Pancreas (tissue), 10 donors: ENCODE measurements at regions not wholly inside any gene's neighbourhood (a gene's known extent, or its start where the extent isn't known, plus 50 kb on each side); places are given as distances from the start of the nearest gene placed in this dataset.

Source experiments
- ATAC-seq, 4 donors: fragments of 200-7000 bp; cut with Tn5 transposase; one replicate each; pipeline versions ENCODE4 v1.8.0 to v1.9.1; 2020; ENCODE audit warnings: mild to moderate bottlenecking in 4 of 4, moderate library complexity in 4 of 4
- DNase-seq, 6 donors: peaks; one replicate each; pipeline ENCODE4 v3.0.0-alpha.2; 2020
- FAIRE-seq: peaks from 2 replicates; lab custom pipeline; 2012; peaks lifted over from hg19 to GRCh38; lab: Jason Lieb, UNC
- H3K27ac ChIP-seq, 4 donors: fragments of 200-600 bp; sonication (generic); 1 replicate in 3 of 4; 2 replicates in 1 of 4; pipeline versions ENCODE4 v1.5.0 to v1.8.0; 2020
- H3K27me3 ChIP-seq, 4 donors: fragments of 200-600 bp; one replicate each; pipeline ENCODE4 v1.8.0; 2021
- H3K36me3 ChIP-seq, 3 donors: fragments of 200-600 bp; sonication (generic) in 1 of 3; one replicate each; pipeline versions ENCODE4 v1.5.0 to v1.8.0; 2020 to 2021
- H3K4me1 ChIP-seq, 3 donors: fragments of 200-600 bp; one replicate each; pipeline ENCODE4 v1.8.0; 2021
- H3K4me3 ChIP-seq, 4 donors: fragments of 200-600 bp; sonication (generic) in 2 of 4; one replicate each; pipeline versions ENCODE4 v1.5.0 to v1.8.0; 2020 to 2021
- H3K9me3 ChIP-seq, 4 donors: fragments of 200-600 bp; one replicate each; pipeline ENCODE4 v1.8.0; 2021
- CTCF ChIP-seq, 4 donors: fragments of 200-600 bp; sonication (generic) in 3 of 4; IDR thresholded peaks; one replicate each; pipeline versions ENCODE4 v1.5.0 to v1.8.0; 2021; ENCODE audit warnings: antibody characterized with exemption in 4 of 4
- WGBS, 2 donors: extraction: QIAGEN DNeasy Blood & Tissue Kit; methylation state at CpG; one replicate each; pipeline ENCODE4 v1.1.7; 2013; 5-methylcytosine and 5-hydroxymethylcytosine counted together
- intact Hi-C, 3 donors: fragments of 100-400 bp; cut with DNase I; formaldehyde crosslinking; loops; one replicate each; pipeline versions ENCODE4 v1.11.1 to v1.14.2; 2022
- donor health status: healthy with polysubstance abuse.
- donor health status: DM: no; HTN: no; CAD: no; lungs with moderate emphysema.
- donor health status: DM: no; HTN: no; CAD: no.
- donor health status: control.
- donor health status: control.
- donor health status: Bipolar disorder and iron deficiency.
- donor health status: DM: yes; HTN: yes; CAD: no.
- donor health status: DM: no; HTN: no; CAD: no.
- donor health status: DM: no; HTN: no; CAD: no.
- donor health status: DM: yes; HTN: yes; CAD: no.

GRCh38 chr1:95396557-95396956 is 162.5 kb downstream of the RWDD3 start:
- no peaks in the 10 kb centered on the region for H3K4me1 ChIP-seq
- H3K27me3 ChIP-seq, result no peaks in the 10 kb centered on the region
- ATAC-seq, result no peak
- H3K4me3 ChIP-seq, result no peak overlapping the region
- 60 to 70% methylated on average over 3 of the region's 3 CpGs for WGBS, 2 donors
- no peak overlapping the region for H3K27ac ChIP-seq
- no peak for TF ChIP-seq CTCF (IDR thresholded peaks at IDR 0.05)
- FAIRE-seq, result no peak
- no peak for DNase-seq
- intact Hi-C loops, result no loop called here
- no peaks in the 10 kb centered on the region for H3K9me3 ChIP-seq
- no peaks in the 10 kb centered on the region for H3K36me3 ChIP-seq

- FAIRE-seq (no peak), ATAC-seq (no peak), DNase-seq (no peak)
- no peak overlapping the region for H3K4me3 ChIP-seq
- no peaks in the 10 kb centered on the region for H3K9me3 ChIP-seq
- intact Hi-C loops, result no loop called here
- H3K36me3 ChIP-seq, result no peaks in the 10 kb centered on the region
- WGBS, 2 donors, result 67 to 68% methylated on average over 2 of the region's 2 CpGs
- no peak for TF ChIP-seq CTCF (IDR thresholded peaks at IDR 0.05)
- H3K4me1 ChIP-seq, result no peaks in the 10 kb centered on the region
- H3K27ac ChIP-seq, result no peak overlapping the region
- H3K27me3 ChIP-seq, result no peaks in the 10 kb centered on the region
Measured at GRCh38 chr1:95402780-95403179, 168.8 kb downstream of the RWDD3 start.

- FAIRE-seq, result no peak
- intact Hi-C loops, result no loop called here
Measured at GRCh38 chr1:95406279-95406678, 172.3 kb downstream of the RWDD3 start.

GRCh38 chr1:95407131-95407885 is 173.3 kb downstream of the RWDD3 start:
- peaks cover 0 to 6% (median 4%) of the 10 kb centered on the region in 3 donors for H3K4me1 ChIP-seq
- H3K27ac ChIP-seq, result no peak overlapping the region
- no peaks in the 10 kb centered on the region for H3K9me3 ChIP-seq
- 60 to 68% methylated on average over 10 of the region's 10 CpGs for WGBS, 2 donors
- FAIRE-seq (no peak), DNase-seq (no peak), ATAC-seq (no peak)
- no peaks in the 10 kb centered on the region for H3K27me3 ChIP-seq
- H3K4me3 ChIP-seq, result no peak overlapping the region
- no peaks in the 10 kb centered on the region for H3K36me3 ChIP-seq
- TF ChIP-seq CTCF (IDR thresholded peaks at IDR 0.05), result no peak
- intact Hi-C loops, result no loop called here

More at GRCh38 chr1:95406279-95406678, 172.3 kb downstream of the RWDD3 start:
- Histone ChIP-seq H3K27me3 (no peaks in the 10 kb centered on the region), H3K27ac (no peak overlapping the region), H3K36me3 (no peaks in the 10 kb centered on the region), H3K9me3 (no peaks in the 10 kb centered on the region), H3K4me3 (no peak overlapping the region), H3K4me1 (peaks cover 0 to 6% (median 4%) of the 10 kb centered on the region in 3 donors)
- WGBS, 2 donors, result 57 to 69% methylated on average over 1 of the region's 1 CpG
- TF ChIP-seq CTCF (IDR thresholded peaks at IDR 0.05), result no peak
- ATAC-seq (no peak), DNase-seq (no peak)

- Histone ChIP-seq H3K36me3 (no peaks in the 10 kb centered on the region), H3K27ac (no peak overlapping the region), H3K27me3 (no peaks in the 10 kb centered on the region), H3K4me3 (no peak overlapping the region), H3K9me3 (no peaks in the 10 kb centered on the region), H3K4me1 (peaks cover 0 to 6% (median 4%) of the 10 kb centered on the region in 3 donors)
- DNase-seq (no peak), ATAC-seq (no peak), FAIRE-seq (no peak)
- 68 to 70% methylated on average over 8 of the region's 8 CpGs for WGBS, 2 donors
- intact Hi-C loops, result no loop called here
- TF ChIP-seq CTCF (IDR thresholded peaks at IDR 0.05), result no peak
Measured at GRCh38 chr1:95407886-95408291, 173.9 kb downstream of the RWDD3 start.
